Hepatocyte (in vitro differentiated cells): ENCODE measurements at regions not wholly inside any gene's neighbourhood (a gene's known extent, or its start where the extent isn't known, plus 50 kb on each side); places are given as distances from the start of the nearest gene placed in this dataset.

Experiments
- DNase-seq: peaks from one replicate; pipeline ENCODE4 v3.0.0-alpha.2; 2016; ENCODE audit warnings: low spot score
- H2AFZ ChIP-seq: fragments of 200-600 bp; sonication (generic); 2 replicates; pipeline ENCODE4 v1.6.0; 2016; ENCODE audit warnings: antibody characterized with exemption, mild to moderate bottlenecking
- H3K27ac ChIP-seq: fragments of 200-600 bp; sonication (generic); 2 replicates; pipeline ENCODE4 v1.5.1; 2016; ENCODE audit warnings: mild to moderate bottlenecking
- H3K27me3 ChIP-seq: fragments of 200-600 bp; sonication (generic); 2 replicates; pipeline ENCODE4 v1.6.1; 2016
- H3K36me3 ChIP-seq: fragments of 200-600 bp; sonication (generic); replicated peaks from 2 replicates; pipeline ENCODE4 v1.5.1; 2016; ENCODE audit warnings: low read depth; ENCODE audit not compliant: insufficient read depth
- H3K4me1 ChIP-seq: fragments of 200-600 bp; sonication (generic); 2 replicates; pipeline ENCODE4 v1.5.1; 2016; ENCODE audit warnings: mild to moderate bottlenecking, moderate library complexity; ENCODE audit not compliant: insufficient read depth
- H3K4me2 ChIP-seq: fragments of 200-600 bp; sonication (generic); 2 replicates; pipeline ENCODE4 v1.6.0; 2016
- H3K4me3 ChIP-seq: fragments of 200-600 bp; sonication (generic); 2 replicates; pipeline ENCODE4 v1.5.1; 2016; ENCODE audit warnings: mild to moderate bottlenecking
- H3K79me2 ChIP-seq: fragments of 200-600 bp; sonication (generic); 2 replicates; pipeline ENCODE4 v1.6.0; 2017; ENCODE audit warnings: mild to moderate bottlenecking
- H3K9me2 ChIP-seq: fragments of 200-600 bp; sonication (generic); replicated peaks from 2 replicates; pipeline ENCODE4 v1.6.0; 2017; ENCODE audit warnings: mild to moderate bottlenecking; ENCODE audit not compliant: insufficient read depth
- H3K9me3 ChIP-seq: fragments of 200-600 bp; sonication (generic); 2 replicates; pipeline ENCODE4 v1.5.1; 2016; ENCODE audit warnings: low read depth, mild to moderate bottlenecking
- H4K20me1 ChIP-seq: fragments of 200-600 bp; sonication (generic); 2 replicates; pipeline ENCODE4 v1.6.0; 2016; ENCODE audit warnings: mild to moderate bottlenecking; ENCODE audit not compliant: insufficient read depth, poor library complexity, severe bottlenecking
- CTCF ChIP-seq: fragments of 200-600 bp; sonication (generic); IDR thresholded peaks from 2 replicates; pipeline ENCODE4 v1.5.1; 2016; ENCODE audit warnings: antibody characterized with exemption, mild to moderate bottlenecking; ENCODE audit not compliant: poor library complexity
- EZH2 ChIP-seq: fragments of 200-600 bp; sonication (generic); IDR thresholded peaks from 2 replicates; pipeline ENCODE4 v1.6.1; 2016; ENCODE audit warnings: antibody characterized with exemption, mild to moderate bottlenecking, borderline replicate concordance
- EZH2phosphoT487 ChIP-seq: fragments of 200-600 bp; sonication (generic); IDR thresholded peaks from one replicate; pipeline ENCODE4 v1.6.1; 2018; ENCODE audit warnings: antibody characterized with exemption, mild to moderate bottlenecking, low read depth, moderate library complexity; ENCODE audit not compliant: unreplicated experiment, severe bottlenecking
- WGBS: methylation state at CpG from one replicate; pipeline ENCODE4 v1.1.6; 2016; ENCODE audit warnings: low lambda C conversion rate; ENCODE audit errors: missing lambda C conversion rate; 5-methylcytosine and 5-hydroxymethylcytosine counted together

- no peak for TF ChIP-seq CTCF
- Histone ChIP-seq H3K36me3 (no peaks in the 10 kb centered on the region), H3K4me1 (no peaks in the 10 kb centered on the region), H4K20me1 (no peaks in the 10 kb centered on the region), H2AFZ (no peak overlapping the region), H3K79me2 (no peaks in the 10 kb centered on the region), H3K9me2 (no peaks in the 10 kb centered on the region), H3K4me2 (no peak overlapping the region), H3K4me3 (no peak overlapping the region), H3K9me3 (no peaks in the 10 kb centered on the region), H3K27ac (no peak overlapping the region), H3K27me3 (no peaks in the 10 kb centered on the region)
- WGBS, result 61% methylated on average over 4 of the region's 4 CpGs
- no peak for DNase-seq
Measured at GRCh38 chr13:34017231-34017630, 199.3 kb downstream of the RFC3 start.

- Histone ChIP-seq H3K27ac (peak overlapping the region; percentile 73), H3K4me2 (peak overlapping the region; percentile 57)
Measured at GRCh38 chr13:34019870-34020269, 201.9 kb downstream of the RFC3 start.

GRCh38 chr13:34020388-34020787, 202.4 kb downstream of the RFC3 start:
- no peaks in the 10 kb centered on the region for H3K27me3 ChIP-seq
- no peaks in the 10 kb centered on the region for H3K9me2 ChIP-seq
- no peaks in the 10 kb centered on the region for H3K4me1 ChIP-seq
- no peak overlapping the region for H2AFZ ChIP-seq
- H3K4me3 ChIP-seq, result no peak overlapping the region
- no peaks in the 10 kb centered on the region for H4K20me1 ChIP-seq
- H3K9me3 ChIP-seq, result no peaks in the 10 kb centered on the region
- H3K4me2 ChIP-seq, result peak overlapping the region; percentile 57
- H3K27ac ChIP-seq, result peak overlapping the region; percentile 71
- H3K79me2 ChIP-seq, result no peaks in the 10 kb centered on the region
- H3K36me3 ChIP-seq, result no peaks in the 10 kb centered on the region
- 75% methylated on average over 3 of the region's 3 CpGs for WGBS
- TF ChIP-seq EZH2phosphoT487 (no peak), EZH2 (no peak), CTCF (no peak)
- no peak for DNase-seq

More at GRCh38 chr13:34019870-34020269, 201.9 kb downstream of the RFC3 start:
- Histone ChIP-seq H3K9me2 (no peaks in the 10 kb centered on the region), H3K4me1 (no peaks in the 10 kb centered on the region), H4K20me1 (no peaks in the 10 kb centered on the region), H2AFZ (no peak overlapping the region), H3K36me3 (no peaks in the 10 kb centered on the region), H3K79me2 (no peaks in the 10 kb centered on the region), H3K9me3 (no peaks in the 10 kb centered on the region), H3K4me3 (no peak overlapping the region), H3K27me3 (no peaks in the 10 kb centered on the region)
- 11% methylated on average over 6 of the region's 6 CpGs for WGBS
- no peak for TF ChIP-seq EZH2phosphoT487
- no peak for TF ChIP-seq CTCF
- no peak for TF ChIP-seq EZH2
- DNase-seq, result peak; percentile 72

- Histone ChIP-seq H3K9me2 (no peaks in the 10 kb centered on the region), H3K36me3 (no peaks in the 10 kb centered on the region), H3K79me2 (no peaks in the 10 kb centered on the region), H3K4me1 (no peaks in the 10 kb centered on the region), H3K4me2 (no peak overlapping the region), H3K27me3 (no peaks in the 10 kb centered on the region), H2AFZ (no peak overlapping the region), H4K20me1 (no peaks in the 10 kb centered on the region), H3K27ac (no peak overlapping the region), H3K9me3 (no peaks in the 10 kb centered on the region), H3K4me3 (no peak overlapping the region)
- no peak for TF ChIP-seq EZH2
- no peak for TF ChIP-seq CTCF
- no peak for TF ChIP-seq EZH2phosphoT487
- DNase-seq, result no peak
Measured at GRCh38 chr13:34021619-34022018, 203.7 kb downstream of the RFC3 start.
